H9 (cell line): ENCODE measurements at regions not wholly inside any gene's neighbourhood (a gene's known extent, or its start where the extent isn't known, plus 50 kb on each side); places are given as distances from the start of the nearest gene placed in this dataset.

Experiments
- DNase-seq: peaks from one replicate; pipeline ENCODE4 v3.0.0-alpha.2; 2017
- H2AFZ ChIP-seq: one replicate; pipeline ENCODE4 v1.6.1; 2013; ENCODE audit warnings: mild to moderate bottlenecking, low read length, control low read depth, moderate library complexity
- H2AK5ac ChIP-seq: 2 replicates; pipeline ENCODE4 v1.6.1; 2013; ENCODE audit warnings: low read length, control low read depth, mixed read lengths; ENCODE audit not compliant: insufficient read length
- H2BK120ac ChIP-seq: one replicate; pipeline ENCODE4 v1.6.1; 2013; ENCODE audit warnings: low read depth, mild to moderate bottlenecking, low read length, control low read depth, inconsistent platforms; ENCODE audit not compliant: poor library complexity, severe bottlenecking
- H2BK12ac ChIP-seq: 2 replicates; pipeline ENCODE4 v1.6.1; 2013; ENCODE audit warnings: low read length, control low read depth, mixed read lengths, low read depth; ENCODE audit not compliant: insufficient read length
- H2BK15ac ChIP-seq: 2 replicates; pipeline ENCODE4 v1.6.1; 2013; ENCODE audit warnings: low read depth, low read length, control low read depth
- H2BK20ac ChIP-seq: one replicate; pipeline ENCODE4 v1.6.1; 2013; ENCODE audit warnings: low read depth, mild to moderate bottlenecking, low read length, control low read depth, inconsistent platforms; ENCODE audit not compliant: poor library complexity, severe bottlenecking
- H2BK5ac ChIP-seq: 2 replicates; pipeline ENCODE4 v1.6.1; 2013; ENCODE audit warnings: low read length, control low read depth, mixed read lengths; ENCODE audit not compliant: insufficient read length
- H3K14ac ChIP-seq: 2 replicates; pipeline ENCODE4 v1.6.1; 2013; ENCODE audit warnings: low read length, control low read depth; ENCODE audit not compliant: insufficient read depth
- H3K18ac ChIP-seq: 2 replicates; pipeline ENCODE4 v1.6.1; 2013; ENCODE audit warnings: low read depth, mild to moderate bottlenecking, mixed read lengths, low read length, control low read depth; ENCODE audit not compliant: insufficient read length
- H3K23ac ChIP-seq: 2 replicates; pipeline ENCODE4 v1.6.1; 2013; ENCODE audit warnings: low read length, control low read depth, mixed read lengths, low read depth; ENCODE audit not compliant: insufficient read length
- H3K23me2 ChIP-seq: 2 replicates; pipeline ENCODE4 v1.6.1; 2013; ENCODE audit warnings: low read depth, mild to moderate bottlenecking, mixed read lengths, low read length, control low read depth; ENCODE audit not compliant: insufficient read length, poor library complexity, severe bottlenecking
- H3K27ac ChIP-seq: 2 replicates; pipeline ENCODE4 v1.5.1; 2013; ENCODE audit warnings: low read length, control low read depth, mixed read lengths, low read depth; ENCODE audit not compliant: insufficient read length
- H3K27me3 ChIP-seq: 2 replicates; pipeline ENCODE4 v1.6.1; 2013; ENCODE audit warnings: low read length, control low read depth, inconsistent platforms; ENCODE audit not compliant: insufficient read depth
- H3K4ac ChIP-seq: 2 replicates; pipeline ENCODE4 v1.6.1; 2013; ENCODE audit warnings: low read depth, mild to moderate bottlenecking, control low read depth, inconsistent platforms, low read length, moderate library complexity
- H3K4me1 ChIP-seq: 2 replicates; pipeline ENCODE4 v1.6.1; 2013; ENCODE audit warnings: low read length, control low read depth, inconsistent platforms; ENCODE audit not compliant: insufficient read depth
- H3K4me2 ChIP-seq: 2 replicates; pipeline ENCODE4 v1.6.1; 2013; ENCODE audit warnings: low read length, control low read depth, mixed read lengths; ENCODE audit not compliant: insufficient read length, insufficient read depth
- H3K56ac ChIP-seq: 2 replicates; pipeline ENCODE4 v1.6.1; 2013; ENCODE audit warnings: low read depth, mild to moderate bottlenecking, mixed read lengths, low read length, control low read depth; ENCODE audit not compliant: insufficient read length
- H3K79me1 ChIP-seq: 2 replicates; pipeline ENCODE4 v1.6.1; 2013; ENCODE audit warnings: low read depth, mild to moderate bottlenecking, moderate library complexity, low read length, control low read depth, inconsistent platforms; ENCODE audit not compliant: insufficient read depth, poor library complexity, severe bottlenecking
- H3K79me2 ChIP-seq: 2 replicates; pipeline ENCODE4 v1.6.1; 2013; ENCODE audit warnings: low read length, control low read depth, inconsistent platforms; ENCODE audit not compliant: insufficient read depth
- H3K9ac ChIP-seq: 2 replicates; pipeline ENCODE4 v1.6.1; 2013; ENCODE audit warnings: low read length, control low read depth, mixed read lengths; ENCODE audit not compliant: insufficient read length; ENCODE audit errors: extremely low read depth
- H3K9me3 ChIP-seq: one replicate; pipeline ENCODE4 v1.6.1; 2013; ENCODE audit warnings: low read depth, low read length, inconsistent platforms; ENCODE audit not compliant: control insufficient read depth
- H3T11ph ChIP-seq: one replicate; pipeline ENCODE4 v1.6.1; 2013; ENCODE audit warnings: mild to moderate bottlenecking, low read length, control low read depth, inconsistent platforms
- H4K20me1 ChIP-seq: one replicate; pipeline ENCODE4 v1.6.1; 2013; ENCODE audit not compliant: control insufficient read depth, insufficient read length, insufficient read depth
- H4K5ac ChIP-seq: 2 replicates; pipeline ENCODE4 v1.6.1; 2013; ENCODE audit warnings: low read depth, mild to moderate bottlenecking, mixed read lengths, low read length, control low read depth; ENCODE audit not compliant: insufficient read length
- H4K8ac ChIP-seq: replicated peaks from 2 replicates; pipeline ENCODE4 v1.6.1; 2013; ENCODE audit warnings: low read length, control low read depth, mixed read lengths, low read depth; ENCODE audit not compliant: insufficient read length
- H4K91ac ChIP-seq: 2 replicates; pipeline ENCODE4 v1.6.1; 2013; ENCODE audit warnings: low read depth, mild to moderate bottlenecking, moderate library complexity, mixed read lengths, low read length, control low read depth; ENCODE audit not compliant: insufficient read length
- H3K27ac Mint-ChIP-seq, 3 experiments: 2 replicates in 2 of 3; 3 replicates in 1 of 3; pipeline ENCODE4 v1.8.0; 2020 to 2021; ENCODE audit warnings: mixed read lengths in 3 of 3, mild to moderate bottlenecking in 1 of 3, moderate library complexity in 1 of 3
- H3K27me3 Mint-ChIP-seq: 2 replicates; pipeline ENCODE4 v1.8.0; 2021; ENCODE audit warnings: low read depth, mild to moderate bottlenecking, moderate library complexity, mixed read lengths
- H3K36me3 Mint-ChIP-seq, 3 experiments: 2 replicates in 2 of 3; 3 replicates in 1 of 3; pipeline ENCODE4 v1.8.0; 2020 to 2021; ENCODE audit warnings: low read depth in 3 of 3, mixed read lengths in 3 of 3; ENCODE audit not compliant: insufficient read depth in 1 of 3
- H3K4me1 Mint-ChIP-seq, 2 experiments: 2 replicates each; pipeline ENCODE4 v1.8.0; 2020; ENCODE audit warnings: mixed read lengths in 2 of 2
- H3K4me3 Mint-ChIP-seq, 2 experiments: 2 replicates in 1 of 2; 3 replicates in 1 of 2; pipeline ENCODE4 v1.8.0; 2020 to 2021; ENCODE audit warnings: mild to moderate bottlenecking in 2 of 2, mixed read lengths in 2 of 2, moderate library complexity in 1 of 2
- H3K9me3 Mint-ChIP-seq, 2 experiments: 2 replicates in 1 of 2; 3 replicates in 1 of 2; pipeline ENCODE4 v1.8.0; 2020; ENCODE audit warnings: mild to moderate bottlenecking in 2 of 2, mixed read lengths in 2 of 2, moderate library complexity in 1 of 2
- WGBS: extraction: QIAGEN DNeasy Blood & Tissue Kit; methylation state at CpG from one replicate; pipeline ENCODE4 v1.1.7; 2013; ENCODE audit warnings: missing lambda C conversion rate, low lambda C conversion rate, mixed read lengths; ENCODE audit not compliant: insufficient read length; ENCODE audit errors: extremely low coverage; 5-methylcytosine and 5-hydroxymethylcytosine counted together
- TF ChIP-seq, protein P1 (sequence below): fragments of 200-600 bp; sonication (generic); conservative IDR thresholded peaks from 3 replicates; pipeline ENCODE4 v1.8.0; 2021; ENCODE audit warnings: antibody characterized with exemption, mild to moderate bottlenecking

GRCh38 chr15:26210980-26211379 lies 347.9 kb upstream of the ATP10A start:
- H3K4me1 Mint-ChIP-seq: peaks cover under 1 to 1% of the 10 kb centered on the region in 2 experiments; a peak in 3 of 4 replicates
- H3K9me3 Mint-ChIP-seq: no peaks in the 10 kb centered on the region; a peak in 1 of 5 replicates
- Histone ChIP-seq H2BK120ac (no peak overlapping the region), H3K4ac (no peak overlapping the region), H4K8ac (no peak overlapping the region), H2BK20ac (no peak overlapping the region), H2BK12ac (no peak overlapping the region), H3T11ph (no peak overlapping the region), H4K91ac (no peak overlapping the region), H2BK15ac (no peak overlapping the region), H2AK5ac (no peak overlapping the region), H4K5ac (no peak overlapping the region), H2BK5ac (no peak overlapping the region), H3K56ac (no peak overlapping the region), H3K9ac (no peak overlapping the region), H3K27me3 (no peaks in the 10 kb centered on the region), H3K18ac (no peak overlapping the region), H3K4me2 (no peak overlapping the region), H3K79me2 (no peaks in the 10 kb centered on the region), H4K20me1 (no peaks in the 10 kb centered on the region), H3K14ac (no peak overlapping the region), H3K79me1 (no peaks in the 10 kb centered on the region), H3K23me2 (no peaks in the 10 kb centered on the region), H2AFZ (no peak overlapping the region), H3K27ac (no peak overlapping the region), H3K23ac (no peak overlapping the region), H3K4me1 (no peaks in the 10 kb centered on the region), H3K9me3 (no peaks in the 10 kb centered on the region)
- WGBS: no CpG with 5 or more reads among the region's 3 CpGs
- TF ChIP-seq, protein P1, sequence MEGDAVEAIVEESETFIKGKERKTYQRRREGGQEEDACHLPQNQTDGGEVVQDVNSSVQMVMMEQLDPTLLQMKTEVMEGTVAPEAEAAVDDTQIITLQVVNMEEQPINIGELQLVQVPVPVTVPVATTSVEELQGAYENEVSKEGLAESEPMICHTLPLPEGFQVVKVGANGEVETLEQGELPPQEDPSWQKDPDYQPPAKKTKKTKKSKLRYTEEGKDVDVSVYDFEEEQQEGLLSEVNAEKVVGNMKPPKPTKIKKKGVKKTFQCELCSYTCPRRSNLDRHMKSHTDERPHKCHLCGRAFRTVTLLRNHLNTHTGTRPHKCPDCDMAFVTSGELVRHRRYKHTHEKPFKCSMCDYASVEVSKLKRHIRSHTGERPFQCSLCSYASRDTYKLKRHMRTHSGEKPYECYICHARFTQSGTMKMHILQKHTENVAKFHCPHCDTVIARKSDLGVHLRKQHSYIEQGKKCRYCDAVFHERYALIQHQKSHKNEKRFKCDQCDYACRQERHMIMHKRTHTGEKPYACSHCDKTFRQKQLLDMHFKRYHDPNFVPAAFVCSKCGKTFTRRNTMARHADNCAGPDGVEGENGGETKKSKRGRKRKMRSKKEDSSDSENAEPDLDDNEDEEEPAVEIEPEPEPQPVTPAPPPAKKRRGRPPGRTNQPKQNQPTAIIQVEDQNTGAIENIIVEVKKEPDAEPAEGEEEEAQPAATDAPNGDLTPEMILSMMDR: no peak
- H3K27me3 Mint-ChIP-seq: peaks cover 9% of the 10 kb centered on the region
- DNase-seq: no peak
- no peak overlapping the region; a peak in 1 of 5 replicates for H3K4me3 Mint-ChIP-seq
- H3K36me3 Mint-ChIP-seq: no peaks in the 10 kb centered on the region
- no peak overlapping the region for H3K27ac Mint-ChIP-seq
